ENCODE measurements at regions not wholly inside any gene's neighbourhood (a gene's known extent, or its start where the extent isn't known, plus 50 kb on each side); places are given as distances from the start of the nearest gene placed in this dataset.

DNA sequence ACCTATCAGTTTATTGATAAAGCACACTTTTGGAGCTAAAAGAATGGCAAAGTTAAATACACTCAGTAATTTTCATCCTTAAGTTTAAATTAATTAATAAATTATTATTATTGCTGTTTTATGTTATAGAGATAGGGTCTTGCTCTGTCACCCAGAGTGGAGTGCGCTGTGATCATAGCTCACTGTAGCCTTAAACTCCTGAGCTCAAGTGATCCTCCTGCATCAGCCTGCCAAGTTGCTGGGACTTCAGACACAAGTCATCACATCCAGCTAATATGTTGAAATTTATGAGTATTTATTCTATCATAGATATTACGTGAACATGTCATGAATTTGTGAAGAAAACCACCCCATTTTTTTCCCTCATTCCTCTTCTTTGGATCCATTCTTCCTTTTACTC is 64.2 kb downstream of the GJA1 start:
- DNase-seq = no peak
- Mint-ChIP-seq H3K27ac (peak overlapping the region; percentile 1), H3K9me3 (no peaks in the 10 kb centered on the region), H3K27me3 (ENCODE audit: low read depth, poor library complexity) (peaks cover 4% of the 10 kb centered on the region), H3K4me1 (peaks cover 23% of the 10 kb centered on the region), H3K36me3 (ENCODE audit: low read depth) (no peaks in the 10 kb centered on the region), H3K4me3 (no peak overlapping the region)
- TF ChIP-seq, protein P1, sequence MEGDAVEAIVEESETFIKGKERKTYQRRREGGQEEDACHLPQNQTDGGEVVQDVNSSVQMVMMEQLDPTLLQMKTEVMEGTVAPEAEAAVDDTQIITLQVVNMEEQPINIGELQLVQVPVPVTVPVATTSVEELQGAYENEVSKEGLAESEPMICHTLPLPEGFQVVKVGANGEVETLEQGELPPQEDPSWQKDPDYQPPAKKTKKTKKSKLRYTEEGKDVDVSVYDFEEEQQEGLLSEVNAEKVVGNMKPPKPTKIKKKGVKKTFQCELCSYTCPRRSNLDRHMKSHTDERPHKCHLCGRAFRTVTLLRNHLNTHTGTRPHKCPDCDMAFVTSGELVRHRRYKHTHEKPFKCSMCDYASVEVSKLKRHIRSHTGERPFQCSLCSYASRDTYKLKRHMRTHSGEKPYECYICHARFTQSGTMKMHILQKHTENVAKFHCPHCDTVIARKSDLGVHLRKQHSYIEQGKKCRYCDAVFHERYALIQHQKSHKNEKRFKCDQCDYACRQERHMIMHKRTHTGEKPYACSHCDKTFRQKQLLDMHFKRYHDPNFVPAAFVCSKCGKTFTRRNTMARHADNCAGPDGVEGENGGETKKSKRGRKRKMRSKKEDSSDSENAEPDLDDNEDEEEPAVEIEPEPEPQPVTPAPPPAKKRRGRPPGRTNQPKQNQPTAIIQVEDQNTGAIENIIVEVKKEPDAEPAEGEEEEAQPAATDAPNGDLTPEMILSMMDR (IDR thresholded peaks at IDR 0.05) = no peak

DNA sequence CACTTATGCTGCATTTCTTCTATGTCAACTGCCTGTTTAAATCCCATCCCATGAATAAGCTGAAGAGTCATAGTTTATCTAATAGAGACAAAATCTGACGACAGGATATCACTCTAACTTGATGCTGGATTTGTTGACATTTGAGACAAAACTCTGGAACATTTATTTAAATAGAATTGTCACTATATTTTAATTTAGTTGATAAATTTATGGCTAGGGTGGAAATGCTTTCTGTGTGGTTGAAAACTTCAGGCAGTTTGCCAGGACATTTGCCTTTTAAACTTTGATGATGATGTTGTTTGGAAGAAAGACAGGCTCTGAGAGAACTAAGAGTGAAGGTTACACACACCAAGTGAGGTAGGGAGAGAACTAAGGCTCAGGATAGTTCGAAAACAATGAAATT is 68.1 kb downstream of the GJA1 start:
- no peaks in the 10 kb centered on the region for H3K9me3 Mint-ChIP-seq
- H3K4me1 Mint-ChIP-seq = peaks cover 24% of the 10 kb centered on the region
- no peak overlapping the region for H3K4me3 Mint-ChIP-seq
- no peaks in the 10 kb centered on the region for H3K36me3 Mint-ChIP-seq (ENCODE audit: low read depth)
- no peak for DNase-seq
- TF ChIP-seq, protein P1 (IDR thresholded peaks at IDR 0.05) = no peak
- H3K27me3 Mint-ChIP-seq (ENCODE audit: low read depth, poor library complexity) = peaks cover 2% of the 10 kb centered on the region
- H3K27ac Mint-ChIP-seq = no peak overlapping the region

DNA sequence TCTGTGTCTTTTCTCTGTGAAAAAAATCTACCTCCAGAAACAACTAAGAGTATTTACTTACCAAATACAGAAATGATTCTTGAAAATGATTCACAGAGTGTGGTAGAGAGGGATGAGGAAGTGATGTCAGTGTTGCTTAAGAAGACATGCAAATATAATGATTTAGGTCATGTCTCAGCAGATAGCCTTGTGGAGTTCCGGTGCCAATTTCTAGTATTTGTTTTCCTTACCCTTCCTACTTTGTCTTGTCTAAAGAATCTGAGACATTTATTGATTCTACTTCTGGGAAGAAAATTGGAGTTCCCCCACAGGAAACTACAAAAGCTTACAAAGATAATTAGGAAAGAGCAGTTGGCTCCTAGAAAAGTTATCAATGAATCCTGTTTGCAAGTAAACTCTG is 68.8 kb downstream of the GJA1 start:
- TF ChIP-seq, protein P1 (IDR thresholded peaks at IDR 0.05) = no peak
- no peak for DNase-seq
- no peak overlapping the region for H3K27ac Mint-ChIP-seq
- H3K4me3 Mint-ChIP-seq = no peak overlapping the region
- H3K4me1 Mint-ChIP-seq = peaks cover 18% of the 10 kb centered on the region
- H3K36me3 Mint-ChIP-seq (ENCODE audit: low read depth) = no peaks in the 10 kb centered on the region
- no peaks in the 10 kb centered on the region for H3K27me3 Mint-ChIP-seq (ENCODE audit: low read depth, poor library complexity)
- H3K9me3 Mint-ChIP-seq = no peaks in the 10 kb centered on the region

DNA sequence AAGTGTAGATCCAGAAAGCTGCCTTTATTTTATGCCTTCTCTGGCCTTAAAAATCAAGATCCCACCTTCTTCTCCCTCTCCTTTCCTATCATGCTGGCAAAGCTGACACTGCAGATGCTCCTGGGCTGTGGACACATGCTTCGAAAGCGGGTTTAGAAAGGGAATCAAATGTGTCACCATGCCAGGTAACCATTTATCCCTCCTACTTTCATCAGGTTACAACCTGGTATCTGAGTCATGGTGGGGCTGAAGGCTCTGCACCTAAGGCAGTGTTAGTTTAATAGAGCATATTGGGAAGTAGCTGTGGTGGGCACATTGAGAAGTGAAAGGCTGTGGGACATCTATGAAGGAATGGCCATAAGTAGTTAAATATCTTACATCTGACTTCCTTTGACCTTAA is 69.8 kb downstream of the GJA1 start:
- no peak for DNase-seq
- Mint-ChIP-seq H3K4me3 (no peak overlapping the region), H3K36me3 (ENCODE audit: low read depth) (no peaks in the 10 kb centered on the region), H3K27ac (no peak overlapping the region), H3K27me3 (ENCODE audit: low read depth, poor library complexity) (no peaks in the 10 kb centered on the region), H3K4me1 (peaks cover 13% of the 10 kb centered on the region), H3K9me3 (no peaks in the 10 kb centered on the region)
- TF ChIP-seq, protein P1 (IDR thresholded peaks at IDR 0.05) = no peak

DNA sequence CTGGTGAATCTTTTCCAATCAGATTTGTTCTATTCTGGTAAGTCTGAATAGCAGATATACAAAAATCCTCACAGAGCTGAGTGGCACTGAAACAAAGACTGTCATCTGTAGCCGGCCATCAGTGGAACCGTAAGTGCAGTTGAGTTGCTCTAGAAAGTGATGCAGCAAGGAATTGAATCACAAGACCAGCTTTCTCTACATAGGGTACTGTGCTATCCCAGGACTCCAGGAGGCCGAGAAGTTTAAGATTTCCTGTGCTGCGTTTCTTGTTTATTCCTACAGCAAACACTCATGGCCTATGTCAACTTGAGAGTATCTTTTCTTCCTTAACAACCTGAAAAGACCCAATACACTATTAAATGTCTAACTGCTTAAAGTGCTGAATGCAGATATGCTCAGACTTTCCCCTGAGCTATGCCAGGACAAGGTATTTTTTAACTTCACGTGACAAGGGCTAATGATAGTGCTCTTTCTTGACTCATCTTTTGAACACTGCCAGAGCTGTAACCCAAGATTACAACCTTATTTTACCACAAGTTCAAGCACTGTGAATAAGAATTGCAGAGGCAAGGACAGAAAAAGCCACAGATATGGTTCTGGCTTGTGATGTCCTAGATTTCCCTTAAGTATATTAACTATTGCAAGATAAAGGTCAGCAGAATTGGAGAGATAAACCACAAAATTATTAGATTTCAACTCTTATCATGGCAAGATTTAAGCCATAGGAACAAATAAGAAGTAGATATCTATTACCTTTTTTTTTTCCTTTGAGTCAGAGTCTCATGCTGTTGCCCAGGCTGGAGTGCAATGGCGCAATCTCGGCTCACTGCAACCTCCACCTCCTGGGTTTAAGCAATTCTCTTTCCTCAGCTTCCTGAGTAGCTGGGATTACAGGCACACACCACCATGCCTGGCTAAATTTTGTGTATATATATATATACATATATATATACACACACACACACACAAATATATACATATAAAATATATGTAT is 71.6 kb downstream of the GJA1 start:
- Mint-ChIP-seq H3K4me3 (no peak overlapping the region), H3K4me1 (peaks cover 17% of the 10 kb centered on the region), H3K27ac (no peak overlapping the region), H3K36me3 (ENCODE audit: low read depth) (no peaks in the 10 kb centered on the region), H3K27me3 (ENCODE audit: low read depth, poor library complexity) (no peaks in the 10 kb centered on the region), H3K9me3 (no peaks in the 10 kb centered on the region)
- no peak for DNase-seq
- TF ChIP-seq, protein P1 (IDR thresholded peaks at IDR 0.05) = no peak

Measured in nephron progenitor cell (in vitro differentiated cells).